H9 (cell line): ENCODE measurements at regions not wholly inside any gene's neighbourhood (a gene's known extent, or its start where the extent isn't known, plus 50 kb on each side); places are given as distances from the start of the nearest gene placed in this dataset.

Experiments
- DNase-seq: peaks from one replicate; pipeline ENCODE4 v3.0.0-alpha.2; 2017
- H2AFZ ChIP-seq: one replicate; pipeline ENCODE4 v1.6.1; 2013; ENCODE audit warnings: mild to moderate bottlenecking, low read length, control low read depth, moderate library complexity
- H2AK5ac ChIP-seq: 2 replicates; pipeline ENCODE4 v1.6.1; 2013; ENCODE audit warnings: low read length, control low read depth, mixed read lengths; ENCODE audit not compliant: insufficient read length
- H2BK120ac ChIP-seq: one replicate; pipeline ENCODE4 v1.6.1; 2013; ENCODE audit warnings: low read depth, mild to moderate bottlenecking, low read length, control low read depth, inconsistent platforms; ENCODE audit not compliant: poor library complexity, severe bottlenecking
- H2BK12ac ChIP-seq: 2 replicates; pipeline ENCODE4 v1.6.1; 2013; ENCODE audit warnings: low read length, control low read depth, mixed read lengths, low read depth; ENCODE audit not compliant: insufficient read length
- H2BK15ac ChIP-seq: 2 replicates; pipeline ENCODE4 v1.6.1; 2013; ENCODE audit warnings: low read depth, low read length, control low read depth
- H2BK20ac ChIP-seq: one replicate; pipeline ENCODE4 v1.6.1; 2013; ENCODE audit warnings: low read depth, mild to moderate bottlenecking, low read length, control low read depth, inconsistent platforms; ENCODE audit not compliant: poor library complexity, severe bottlenecking
- H2BK5ac ChIP-seq: 2 replicates; pipeline ENCODE4 v1.6.1; 2013; ENCODE audit warnings: low read length, control low read depth, mixed read lengths; ENCODE audit not compliant: insufficient read length
- H3K14ac ChIP-seq: 2 replicates; pipeline ENCODE4 v1.6.1; 2013; ENCODE audit warnings: low read length, control low read depth; ENCODE audit not compliant: insufficient read depth
- H3K18ac ChIP-seq: 2 replicates; pipeline ENCODE4 v1.6.1; 2013; ENCODE audit warnings: low read depth, mild to moderate bottlenecking, mixed read lengths, low read length, control low read depth; ENCODE audit not compliant: insufficient read length
- H3K23ac ChIP-seq: 2 replicates; pipeline ENCODE4 v1.6.1; 2013; ENCODE audit warnings: low read length, control low read depth, mixed read lengths, low read depth; ENCODE audit not compliant: insufficient read length
- H3K23me2 ChIP-seq: 2 replicates; pipeline ENCODE4 v1.6.1; 2013; ENCODE audit warnings: low read depth, mild to moderate bottlenecking, mixed read lengths, low read length, control low read depth; ENCODE audit not compliant: insufficient read length, poor library complexity, severe bottlenecking
- H3K27ac ChIP-seq: 2 replicates; pipeline ENCODE4 v1.5.1; 2013; ENCODE audit warnings: low read length, control low read depth, mixed read lengths, low read depth; ENCODE audit not compliant: insufficient read length
- H3K27me3 ChIP-seq: 2 replicates; pipeline ENCODE4 v1.6.1; 2013; ENCODE audit warnings: low read length, control low read depth, inconsistent platforms; ENCODE audit not compliant: insufficient read depth
- H3K4ac ChIP-seq: 2 replicates; pipeline ENCODE4 v1.6.1; 2013; ENCODE audit warnings: low read depth, mild to moderate bottlenecking, control low read depth, inconsistent platforms, low read length, moderate library complexity
- H3K4me1 ChIP-seq: 2 replicates; pipeline ENCODE4 v1.6.1; 2013; ENCODE audit warnings: low read length, control low read depth, inconsistent platforms; ENCODE audit not compliant: insufficient read depth
- H3K4me2 ChIP-seq: 2 replicates; pipeline ENCODE4 v1.6.1; 2013; ENCODE audit warnings: low read length, control low read depth, mixed read lengths; ENCODE audit not compliant: insufficient read length, insufficient read depth
- H3K56ac ChIP-seq: 2 replicates; pipeline ENCODE4 v1.6.1; 2013; ENCODE audit warnings: low read depth, mild to moderate bottlenecking, mixed read lengths, low read length, control low read depth; ENCODE audit not compliant: insufficient read length
- H3K79me1 ChIP-seq: 2 replicates; pipeline ENCODE4 v1.6.1; 2013; ENCODE audit warnings: low read depth, mild to moderate bottlenecking, moderate library complexity, low read length, control low read depth, inconsistent platforms; ENCODE audit not compliant: insufficient read depth, poor library complexity, severe bottlenecking
- H3K79me2 ChIP-seq: 2 replicates; pipeline ENCODE4 v1.6.1; 2013; ENCODE audit warnings: low read length, control low read depth, inconsistent platforms; ENCODE audit not compliant: insufficient read depth
- H3K9ac ChIP-seq: 2 replicates; pipeline ENCODE4 v1.6.1; 2013; ENCODE audit warnings: low read length, control low read depth, mixed read lengths; ENCODE audit not compliant: insufficient read length; ENCODE audit errors: extremely low read depth
- H3K9me3 ChIP-seq: one replicate; pipeline ENCODE4 v1.6.1; 2013; ENCODE audit warnings: low read depth, low read length, inconsistent platforms; ENCODE audit not compliant: control insufficient read depth
- H3T11ph ChIP-seq: one replicate; pipeline ENCODE4 v1.6.1; 2013; ENCODE audit warnings: mild to moderate bottlenecking, low read length, control low read depth, inconsistent platforms
- H4K20me1 ChIP-seq: one replicate; pipeline ENCODE4 v1.6.1; 2013; ENCODE audit not compliant: control insufficient read depth, insufficient read length, insufficient read depth
- H4K5ac ChIP-seq: 2 replicates; pipeline ENCODE4 v1.6.1; 2013; ENCODE audit warnings: low read depth, mild to moderate bottlenecking, mixed read lengths, low read length, control low read depth; ENCODE audit not compliant: insufficient read length
- H4K8ac ChIP-seq: replicated peaks from 2 replicates; pipeline ENCODE4 v1.6.1; 2013; ENCODE audit warnings: low read length, control low read depth, mixed read lengths, low read depth; ENCODE audit not compliant: insufficient read length
- H4K91ac ChIP-seq: 2 replicates; pipeline ENCODE4 v1.6.1; 2013; ENCODE audit warnings: low read depth, mild to moderate bottlenecking, moderate library complexity, mixed read lengths, low read length, control low read depth; ENCODE audit not compliant: insufficient read length
- H3K27ac Mint-ChIP-seq, 3 experiments: 2 replicates in 2 of 3; 3 replicates in 1 of 3; pipeline ENCODE4 v1.8.0; 2020 to 2021; ENCODE audit warnings: mixed read lengths in 3 of 3, mild to moderate bottlenecking in 1 of 3, moderate library complexity in 1 of 3
- H3K27me3 Mint-ChIP-seq: 2 replicates; pipeline ENCODE4 v1.8.0; 2021; ENCODE audit warnings: low read depth, mild to moderate bottlenecking, moderate library complexity, mixed read lengths
- H3K36me3 Mint-ChIP-seq, 3 experiments: 2 replicates in 2 of 3; 3 replicates in 1 of 3; pipeline ENCODE4 v1.8.0; 2020 to 2021; ENCODE audit warnings: low read depth in 3 of 3, mixed read lengths in 3 of 3; ENCODE audit not compliant: insufficient read depth in 1 of 3
- H3K4me1 Mint-ChIP-seq, 2 experiments: 2 replicates each; pipeline ENCODE4 v1.8.0; 2020; ENCODE audit warnings: mixed read lengths in 2 of 2
- H3K4me3 Mint-ChIP-seq, 2 experiments: 2 replicates in 1 of 2; 3 replicates in 1 of 2; pipeline ENCODE4 v1.8.0; 2020 to 2021; ENCODE audit warnings: mild to moderate bottlenecking in 2 of 2, mixed read lengths in 2 of 2, moderate library complexity in 1 of 2
- H3K9me3 Mint-ChIP-seq, 2 experiments: 2 replicates in 1 of 2; 3 replicates in 1 of 2; pipeline ENCODE4 v1.8.0; 2020; ENCODE audit warnings: mild to moderate bottlenecking in 2 of 2, mixed read lengths in 2 of 2, moderate library complexity in 1 of 2
- CTCF ChIP-seq: fragments of 200-600 bp; sonication (generic); conservative IDR thresholded peaks from 3 replicates; pipeline ENCODE4 v1.8.0; 2021; ENCODE audit warnings: antibody characterized with exemption, mild to moderate bottlenecking
- WGBS: extraction: QIAGEN DNeasy Blood & Tissue Kit; methylation state at CpG from one replicate; pipeline ENCODE4 v1.1.7; 2013; ENCODE audit warnings: missing lambda C conversion rate, low lambda C conversion rate, mixed read lengths; ENCODE audit not compliant: insufficient read length; ENCODE audit errors: extremely low coverage; 5-methylcytosine and 5-hydroxymethylcytosine counted together

GRCh38 chr1:87449348-87449963 lies 120.8 kb downstream of the LMO4 start:
- Histone ChIP-seq H3K4me2 (no peak overlapping the region), H3K23ac (no peak overlapping the region), H2BK12ac (no peak overlapping the region), H2AK5ac (no peak overlapping the region), H3K18ac (no peak overlapping the region), H3K4ac (no peak overlapping the region), H4K20me1 (no peaks in the 10 kb centered on the region), H3K56ac (no peak overlapping the region), H4K5ac (no peak overlapping the region), H3K79me2 (no peaks in the 10 kb centered on the region), H3K9me3 (no peaks in the 10 kb centered on the region), H3T11ph (no peak overlapping the region), H3K4me1 (peaks cover 2% of the 10 kb centered on the region; the same call in 1 of the 2 replicates), H3K27ac (no peak overlapping the region), H4K8ac (no peak overlapping the region), H3K14ac (no peak overlapping the region), H2BK15ac (no peak overlapping the region), H3K23me2 (no peaks in the 10 kb centered on the region), H3K9ac (no peak overlapping the region), H2AFZ (no peak overlapping the region), H3K79me1 (no peaks in the 10 kb centered on the region), H4K91ac (no peak overlapping the region), H3K27me3 (no peaks in the 10 kb centered on the region), H2BK120ac (no peak overlapping the region), H2BK20ac (no peak overlapping the region), H2BK5ac (no peak overlapping the region)
- no peak for TF ChIP-seq CTCF
- Mint-ChIP-seq H3K4me1 (peaks cover 23 to 25% of the 10 kb centered on the region in 2 experiments), H3K4me3 (no peak overlapping the region), H3K27me3 (no peaks in the 10 kb centered on the region), H3K27ac (0 out of 7 replicates have a peak overlapping the region, but pooled peaks of 1 of the 3 experiments have one; percentile 53), H3K36me3 (peaks cover 14 to 16% (median 15%) of the 10 kb centered on the region in 3 experiments), H3K9me3 (peaks cover 11 to 16% of the 10 kb centered on the region in 2 experiments)
- DNase-seq: no peak
- WGBS: no CpG with 5 or more reads among the region's 7 CpGs
